NT2/D1 (cell line): ENCODE measurements at regions not wholly inside any gene's neighbourhood (a gene's known extent, or its start where the extent isn't known, plus 50 kb on each side); places are given as distances from the start of the nearest gene placed in this dataset.
"Not testable (repeated sequence)": the region's sequence is repeated elsewhere in the genome, so short reads cannot be mapped to it uniquely, and the experiment has no call there.

Source experiments
- DNase-seq: peaks from one replicate; pipeline ENCODE4 v3.0.0-alpha.2; 2011; ENCODE audit warnings: low read depth, low spot score
- H3K27me3 ChIP-seq: 2 replicates; pipeline ENCODE4 v1.6.0; 2011; ENCODE audit warnings: mild to moderate bottlenecking; ENCODE audit not compliant: insufficient read length, insufficient read depth
- H3K36me3 ChIP-seq: 2 replicates; pipeline ENCODE4 v1.6.1; 2011; ENCODE audit warnings: mild to moderate bottlenecking, low read length, mixed read lengths; ENCODE audit not compliant: insufficient read depth, insufficient read length
- H3K4me1 ChIP-seq: 2 replicates; pipeline ENCODE4 v1.5.1; 2011; ENCODE audit not compliant: insufficient read depth, insufficient read length
- H3K4me3 ChIP-seq: 2 replicates; pipeline ENCODE4 v1.5.1; 2011; ENCODE audit warnings: low read depth; ENCODE audit not compliant: insufficient read length
- H3K9ac ChIP-seq: 2 replicates; pipeline ENCODE4 v1.6.0; 2011; ENCODE audit warnings: low read depth; ENCODE audit not compliant: insufficient read length
- H3K9me3 ChIP-seq: 2 replicates; pipeline ENCODE4 v1.5.1; 2011; ENCODE audit warnings: mild to moderate bottlenecking, low read length; ENCODE audit not compliant: insufficient read depth
- SUZ12 ChIP-seq: IDR thresholded peaks from 2 replicates; pipeline ENCODE4 v1.6.1; 2011; ENCODE audit not compliant: insufficient read length, insufficient read depth; ENCODE audit errors: extremely low read depth
- YY1 ChIP-seq: IDR thresholded peaks from 2 replicates; pipeline ENCODE4 v1.6.1; 2011; ENCODE audit not compliant: insufficient read length, insufficient read depth
- ZNF274 ChIP-seq: IDR thresholded peaks from 2 replicates; pipeline ENCODE4 v1.6.1; 2011; ENCODE audit warnings: mild to moderate bottlenecking, low read depth, low read length

GRCh38 chr2:175842996-175843395 lies 159.1 kb downstream of the LNPK start:
- TF ChIP-seq ZNF274 (no peak), YY1 (no peak), SUZ12 (no peak)
- no peaks in the 10 kb centered on the region for H3K36me3 ChIP-seq
- H3K27me3 ChIP-seq, result no peaks in the 10 kb centered on the region
- H3K4me3 ChIP-seq, result no peak overlapping the region
- peaks cover 7% of the 10 kb centered on the region for H3K9me3 ChIP-seq
- H3K9ac ChIP-seq, result no peak overlapping the region
- no peaks in the 10 kb centered on the region for H3K4me1 ChIP-seq
- DNase-seq, result no peak

- H3K4me3 ChIP-seq, H3K36me3 ChIP-seq, DNase-seq, H3K27me3 ChIP-seq, H3K9ac ChIP-seq, H3K9me3 ChIP-seq, H3K4me1 ChIP-seq: not testable (repeated sequence)
Observed at GRCh38 chr2:175840765-175841164, 161.3 kb downstream of the LNPK start.

GRCh38 chr2:175840256-175840655 lies 161.8 kb downstream of the LNPK start:
- Histone ChIP-seq H3K9ac (no peak overlapping the region), H3K4me1 (no peaks in the 10 kb centered on the region), H3K27me3 (no peaks in the 10 kb centered on the region), H3K36me3 (no peaks in the 10 kb centered on the region), H3K4me3 (no peak overlapping the region), H3K9me3 (no peaks in the 10 kb centered on the region)
- no peak for TF ChIP-seq ZNF274
- no peak for TF ChIP-seq YY1
- no peak for TF ChIP-seq SUZ12
- DNase-seq, result no peak

- no peaks in the 10 kb centered on the region for H3K27me3 ChIP-seq
- TF ChIP-seq ZNF274, result no peak
- H3K9ac ChIP-seq, result no peak overlapping the region
- H3K9me3 ChIP-seq, result no peaks in the 10 kb centered on the region
- no peaks in the 10 kb centered on the region for H3K36me3 ChIP-seq
- H3K4me3 ChIP-seq, result no peak overlapping the region
- DNase-seq, result no peak
- peaks cover 4% of the 10 kb centered on the region for H3K4me1 ChIP-seq
Observed at GRCh38 chr2:175838979-175839378, 163.1 kb downstream of the LNPK start.

GRCh38 chr2:175837046-175837445 lies 165.0 kb downstream of the LNPK start:
- Histone ChIP-seq H3K9me3 (no peaks in the 10 kb centered on the region), H3K4me3 (no peak overlapping the region), H3K36me3 (no peaks in the 10 kb centered on the region), H3K9ac (no peak overlapping the region), H3K4me1 (peaks cover 4% of the 10 kb centered on the region), H3K27me3 (no peaks in the 10 kb centered on the region)
- TF ChIP-seq YY1, result no peak
- TF ChIP-seq SUZ12, result no peak
- TF ChIP-seq ZNF274, result no peak
- no peak for DNase-seq

- TF ChIP-seq ZNF274, result no peak
- H3K9ac ChIP-seq, result no peak overlapping the region
- H3K9me3 ChIP-seq, result no peaks in the 10 kb centered on the region
- H3K4me1 ChIP-seq, result peaks cover 4% of the 10 kb centered on the region
- H3K36me3 ChIP-seq, result no peaks in the 10 kb centered on the region
- no peaks in the 10 kb centered on the region for H3K27me3 ChIP-seq
- H3K4me3 ChIP-seq, result no peak overlapping the region
- no peak for DNase-seq
Observed at GRCh38 chr2:175836361-175836760, 165.7 kb downstream of the LNPK start.

GRCh38 chr2:175834477-175834876 lies 167.6 kb downstream of the LNPK start:
- no peak for DNase-seq
- H3K27me3 ChIP-seq, result no peaks in the 10 kb centered on the region
- no peaks in the 10 kb centered on the region for H3K36me3 ChIP-seq

GRCh38 chr2:175832866-175833265 lies 169.2 kb downstream of the LNPK start:
- H3K4me1 ChIP-seq, result peaks cover 4% of the 10 kb centered on the region
- no peaks in the 10 kb centered on the region for H3K27me3 ChIP-seq
- no peak overlapping the region for H3K9ac ChIP-seq
- TF ChIP-seq ZNF274 (no peak), SUZ12 (no peak), YY1 (no peak)
- no peaks in the 10 kb centered on the region for H3K9me3 ChIP-seq
- H3K36me3 ChIP-seq, result no peaks in the 10 kb centered on the region
- H3K4me3 ChIP-seq, result no peak overlapping the region
- DNase-seq, result no peak

More at GRCh38 chr2:175834477-175834876, 167.6 kb downstream of the LNPK start:
- Histone ChIP-seq H3K4me3 (no peak overlapping the region), H3K9me3 (no peaks in the 10 kb centered on the region), H3K4me1 (peaks cover 4% of the 10 kb centered on the region), H3K9ac (no peak overlapping the region)
- TF ChIP-seq SUZ12, result no peak
- no peak for TF ChIP-seq ZNF274
- no peak for TF ChIP-seq YY1
